ENCODE measurements at regions not wholly inside any gene's neighbourhood (a gene's known extent, or its start where the extent isn't known, plus 50 kb on each side); places are given as distances from the start of the nearest gene placed in this dataset.

- TF ChIP-seq EP300 (IDR thresholded peaks at IDR 0.05) (no peak), CTCF (IDR thresholded peaks at IDR 0.05) (no peak), POLR2AphosphoS5 (IDR thresholded peaks at IDR 0.05) (no peak), POLR2A (IDR thresholded peaks at IDR 0.05) (no peak)
Measured at GRCh38 chr4:127335073-127335620, 297.6 kb upstream of the INTU start.
